Neural cell (in vitro differentiated cells): ENCODE measurements at regions not wholly inside any gene's neighbourhood (a gene's known extent, or its start where the extent isn't known, plus 50 kb on each side); places are given as distances from the start of the nearest gene placed in this dataset.

Source experiments
- H2AFZ ChIP-seq: fragments of 200-600, 300-800 bp; sonication (generic), shearing (Covaris generic); 2 replicates; pipeline ENCODE4 v1.6.0; 2014; ENCODE audit warnings: low read depth, mild to moderate bottlenecking, antibody characterized with exemption, low read length, moderate library complexity
- H3F3A ChIP-seq: fragments of 200-600 bp; shearing (Covaris generic); 2 replicates; pipeline ENCODE4 v1.6.1; 2016; ENCODE audit warnings: mild to moderate bottlenecking, moderate library complexity, mixed read lengths, antibody characterized with exemption, low read length; ENCODE audit not compliant: insufficient read depth, poor library complexity, severe bottlenecking
- H3K27ac ChIP-seq: fragments of 200-600, 300-800 bp; sonication (generic), shearing (Covaris generic); 2 replicates; pipeline ENCODE4 v1.5.1; 2014; ENCODE audit warnings: mild to moderate bottlenecking, low read length, moderate library complexity
- H3K27me3 ChIP-seq: fragments of 300-800, 200-600 bp; sonication (generic), shearing (Covaris generic); 2 replicates; pipeline ENCODE4 v1.6.0; 2014; ENCODE audit warnings: mild to moderate bottlenecking, low read depth, low read length, moderate library complexity; ENCODE audit not compliant: insufficient read depth
- H3K36me3 ChIP-seq: fragments of 300-800, 200-600 bp; sonication (generic), shearing (Covaris generic); 2 replicates; pipeline ENCODE4 v1.5.1; 2014; ENCODE audit warnings: mild to moderate bottlenecking, antibody characterized with exemption, low read length, moderate library complexity; ENCODE audit not compliant: insufficient read depth
- H3K4me2 ChIP-seq: fragments of 300-800, 200-600 bp; sonication (generic), shearing (Covaris generic); 2 replicates; pipeline ENCODE4 v1.6.0; 2014; ENCODE audit warnings: mild to moderate bottlenecking, low read length
- H3K4me3 ChIP-seq: fragments of 300-800, 200-600 bp; sonication (generic), shearing (Covaris generic); 2 replicates; pipeline ENCODE4 v1.5.1; 2014; ENCODE audit warnings: mild to moderate bottlenecking, low read length, moderate library complexity
- H3K79me2 ChIP-seq: fragments of 200-600 bp; shearing (Covaris generic); replicated peaks from 2 replicates; pipeline ENCODE4 v1.6.0; 2014; ENCODE audit warnings: mild to moderate bottlenecking, low read length, moderate library complexity; ENCODE audit not compliant: insufficient read depth
- H3K9ac ChIP-seq: fragments of 300-800, 200-600 bp; sonication (generic), shearing (Covaris generic); 2 replicates; pipeline ENCODE4 v1.6.1; 2016; ENCODE audit warnings: mild to moderate bottlenecking, low read length, mixed read lengths
- H3K9me2 ChIP-seq: fragments of 200-600 bp; shearing (Covaris generic); 2 replicates; pipeline ENCODE4 v1.6.1; 2016; ENCODE audit warnings: mild to moderate bottlenecking, low read length, mixed read lengths; ENCODE audit not compliant: insufficient read depth
- H3K9me3 ChIP-seq: fragments of 200-600, 300-800 bp; sonication (generic), shearing (Covaris generic); 2 replicates; pipeline ENCODE4 v1.6.1; 2016; ENCODE audit warnings: mild to moderate bottlenecking, mixed run types, low read length, moderate library complexity, mixed read lengths
- H4K20me1 ChIP-seq: fragments of 200-600 bp; shearing (Covaris generic); 2 replicates; pipeline ENCODE4 v1.6.1; 2016; ENCODE audit warnings: mild to moderate bottlenecking, mixed run types; ENCODE audit not compliant: insufficient read depth
- CTCF ChIP-seq: fragments of 450-650 bp; IDR thresholded peaks from 2 replicates; pipeline ENCODE4 v1.5.1; 2014; ENCODE audit warnings: antibody characterized with exemption, mild to moderate bottlenecking, moderate library complexity; ENCODE audit not compliant: poor library complexity, severe bottlenecking
- EP300 ChIP-seq: fragments of 450-650 bp; conservative IDR thresholded peaks from 2 replicates; pipeline ENCODE4 v1.6.1; 2014; ENCODE audit warnings: antibody characterized with exemption, mild to moderate bottlenecking, moderate library complexity; ENCODE audit not compliant: poor library complexity, severe bottlenecking
- EZH2 ChIP-seq: fragments of 200-600, 300-800 bp; shearing (Covaris generic), sonication (generic); IDR thresholded peaks from 2 replicates; pipeline ENCODE4 v1.6.1; 2014; ENCODE audit warnings: antibody characterized with exemption, low read length, borderline replicate concordance, mild to moderate bottlenecking; ENCODE audit not compliant: insufficient read depth, poor library complexity, severe bottlenecking
- MXI1 ChIP-seq: fragments of 450-650 bp; conservative IDR thresholded peaks from 2 replicates; pipeline ENCODE4 v1.6.1; 2014; ENCODE audit warnings: antibody characterized with exemption, mild to moderate bottlenecking; ENCODE audit not compliant: poor library complexity, severe bottlenecking
- POLR2AphosphoS5 ChIP-seq: IDR thresholded peaks from 2 replicates; pipeline ENCODE4 v1.6.1; 2012
- RAD21 ChIP-seq: fragments of 450-650 bp; conservative IDR thresholded peaks from 2 replicates; pipeline ENCODE4 v1.6.1; 2014; ENCODE audit warnings: antibody characterized with exemption, mild to moderate bottlenecking, moderate library complexity
- REST ChIP-seq: IDR thresholded peaks from 2 replicates; pipeline ENCODE4 v1.6.1; 2012; ENCODE audit warnings: borderline replicate concordance
- SMC3 ChIP-seq: fragments of 450-650 bp; conservative IDR thresholded peaks from 2 replicates; pipeline ENCODE4 v1.6.1; 2014; ENCODE audit warnings: antibody characterized with exemption, mild to moderate bottlenecking, moderate library complexity; ENCODE audit not compliant: poor library complexity
- TAF1 ChIP-seq: IDR thresholded peaks from 2 replicates; pipeline ENCODE4 v1.6.1; 2012; ENCODE audit warnings: low read depth

- TF ChIP-seq CTCF (no peak), POLR2AphosphoS5 (no peak), EP300 (no peak)
Observed at GRCh38 chrX:42484233-42484632, 293.7 kb downstream of the PPP1R2C start (continued).

- no peak overlapping the region for H3K9ac ChIP-seq
- no peaks in the 10 kb centered on the region for H3K36me3 ChIP-seq
- H3K4me2 ChIP-seq: no peak overlapping the region
- no peaks in the 10 kb centered on the region for H3K79me2 ChIP-seq
- H3F3A ChIP-seq: no peaks in the 10 kb centered on the region
- H3K4me3 ChIP-seq: no peak overlapping the region
- no peaks in the 10 kb centered on the region for H3K27me3 ChIP-seq
- no peaks in the 10 kb centered on the region for H3K9me3 ChIP-seq
- no peaks in the 10 kb centered on the region for H3K9me2 ChIP-seq
- no peaks in the 10 kb centered on the region for H4K20me1 ChIP-seq
- H3K27ac ChIP-seq: no peak overlapping the region
- no peak for TF ChIP-seq EP300
- no peak overlapping the region for H2AFZ ChIP-seq
Observed at GRCh38 chrX:42477396-42477795, 300.6 kb downstream of the PPP1R2C start.

- H3K9me3 ChIP-seq: no peaks in the 10 kb centered on the region
- no peaks in the 10 kb centered on the region for H3K79me2 ChIP-seq
- TF ChIP-seq MXI1 (no peak), EZH2 (no peak), RAD21 (no peak), REST (no peak), EP300 (no peak), SMC3 (no peak), TAF1 (no peak), POLR2AphosphoS5 (no peak), CTCF (no peak)
- H3K4me3 ChIP-seq: no peak overlapping the region
- H3K9ac ChIP-seq: no peak overlapping the region
- H3K4me2 ChIP-seq: no peak overlapping the region
- H3K9me2 ChIP-seq: no peaks in the 10 kb centered on the region
- H3F3A ChIP-seq: no peaks in the 10 kb centered on the region
- no peaks in the 10 kb centered on the region for H3K36me3 ChIP-seq
- H4K20me1 ChIP-seq: no peaks in the 10 kb centered on the region
- no peak overlapping the region for H2AFZ ChIP-seq
- H3K27me3 ChIP-seq: no peaks in the 10 kb centered on the region
- H3K27ac ChIP-seq: no peak overlapping the region
Observed at GRCh38 chrX:42472727-42473126, 305.2 kb downstream of the PPP1R2C start.
